HG02840 (cell line): ENCODE measurements at regions not wholly inside any gene's neighbourhood (a gene's known extent, or its start where the extent isn't known, plus 50 kb on each side); places are given as distances from the start of the nearest gene placed in this dataset.

ENCODE experiments used
- ATAC-seq: cut with Tn5 transposase; IDR thresholded peaks from one replicate; pipeline ENCODE4 v1.9.1; 2021; ENCODE audit warnings: mild to moderate bottlenecking, moderate library complexity, moderate number of reproducible peaks; ENCODE audit not compliant: unreplicated experiment, low FRiP score

GRCh38 chr3:24899373-24899772 is 404.7 kb upstream of the THRB start:
- no peak for ATAC-seq

GRCh38 chr3:24899901-24900603 is 405.4 kb upstream of the THRB start:
- ATAC-seq, result no peak

- no peak for ATAC-seq
Observed at GRCh38 chr3:24905266-24905665, 410.6 kb upstream of the THRB start.

GRCh38 chr3:24907106-24907505 is 412.5 kb upstream of the THRB start:
- no peak for ATAC-seq

GRCh38 chr3:24911076-24911475 is 416.4 kb upstream of the THRB start:
- ATAC-seq, result no peak

- ATAC-seq, result no peak
Observed at GRCh38 chr3:24915639-24916038, 421.0 kb upstream of the THRB start.

GRCh38 chr3:24917908-24918307 is 423.3 kb upstream of the THRB start:
- ATAC-seq, result no peak

- no peak for ATAC-seq
Observed at GRCh38 chr3:24923570-24923969, 428.9 kb upstream of the THRB start.

- ATAC-seq, result no peak
Observed at GRCh38 chr3:24929521-24929920, 434.9 kb upstream of the THRB start.

GRCh38 chr3:24933401-24933800 is 438.8 kb upstream of the THRB start:
- no peak for ATAC-seq

GRCh38 chr3:24936574-24936973 is 441.9 kb upstream of the THRB start:
- no peak for ATAC-seq

GRCh38 chr3:24937228-24937627 is 442.6 kb upstream of the THRB start:
- no peak for ATAC-seq

- no peak for ATAC-seq
Observed at GRCh38 chr3:24937780-24938179, 443.1 kb upstream of the THRB start.

GRCh38 chr3:24943961-24944360 is 449.3 kb upstream of the THRB start:
- ATAC-seq, result no peak

GRCh38 chr3:24944805-24945520 is 450.3 kb upstream of the THRB start:
- no peak for ATAC-seq

- ATAC-seq, result no peak
Observed at GRCh38 chr3:24945563-24945962, 450.9 kb upstream of the THRB start.

GRCh38 chr3:24947103-24947502 is 452.5 kb upstream of the THRB start:
- ATAC-seq, result no peak

- ATAC-seq, result no peak
Observed at GRCh38 chr3:24951180-24951579, 456.5 kb upstream of the THRB start.

GRCh38 chr3:24952388-24952787 is 457.7 kb upstream of the THRB start:
- no peak for ATAC-seq

- no peak for ATAC-seq
Observed at GRCh38 chr3:24953060-24953771, 458.6 kb upstream of the THRB start.

- ATAC-seq, result no peak
Observed at GRCh38 chr3:24956613-24957012, 462.0 kb upstream of the THRB start.

GRCh38 chr3:24958271-24958670 is 463.6 kb upstream of the THRB start:
- no peak for ATAC-seq
